GM18511 (cell line): ENCODE measurements at regions not wholly inside any gene's neighbourhood (a gene's known extent, or its start where the extent isn't known, plus 50 kb on each side); places are given as distances from the start of the nearest gene placed in this dataset.
"Not testable (repeated sequence)": the region's sequence is repeated elsewhere in the genome, so short reads cannot be mapped to it uniquely, and the experiment has no call there.

Source experiments
- ATAC-seq: cut with Tn5 transposase; IDR thresholded peaks from one replicate; pipeline ENCODE4 v1.9.1; 2021; ENCODE audit warnings: mild to moderate bottlenecking, moderate library complexity; ENCODE audit not compliant: unreplicated experiment

- no peak for ATAC-seq
Measured at GRCh38 chr20:47963022-47963421, 177.7 kb upstream of the SULF2 start.

DNA sequence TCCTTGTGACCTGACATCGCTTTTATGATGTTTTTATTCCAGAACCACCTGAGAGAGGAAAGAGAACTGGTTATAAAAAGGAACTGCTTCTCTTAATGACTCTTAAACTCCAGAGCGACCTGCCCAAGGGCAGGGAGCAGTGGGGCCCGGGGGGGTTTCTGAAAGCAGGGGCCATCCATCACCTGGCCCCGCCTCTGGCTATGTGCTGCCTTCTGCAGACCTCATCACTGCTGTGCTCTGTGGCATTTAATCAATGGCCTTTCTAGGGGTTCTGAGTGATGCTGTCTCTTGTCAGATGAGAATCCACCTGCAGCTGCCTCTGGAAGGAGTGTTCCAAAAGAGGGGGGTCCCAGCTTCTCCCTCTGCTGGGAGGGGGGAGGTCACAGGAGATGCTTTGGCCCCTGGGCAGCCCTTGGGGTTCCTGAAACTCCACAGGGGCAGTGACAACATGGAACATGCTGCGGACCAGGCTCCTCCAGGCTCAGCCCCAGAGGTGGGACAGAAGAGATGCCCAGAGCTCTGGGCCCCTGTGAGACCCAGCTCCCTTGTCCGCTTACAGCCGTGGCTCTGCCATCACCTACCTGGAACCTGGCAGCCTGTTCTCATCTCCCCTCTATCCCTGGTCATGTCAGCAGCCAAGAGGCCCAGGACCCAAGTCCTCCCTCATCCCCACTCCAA lies 177.1 kb upstream of the SULF2 start:
- no peak for ATAC-seq

- no peak for ATAC-seq
Measured at GRCh38 chr20:47960769-47961541, 175.7 kb upstream of the SULF2 start.

GRCh38 chr20:47960277-47960676 lies 175.0 kb upstream of the SULF2 start:
- no peak for ATAC-seq

GRCh38 chr20:47957989-47958801 lies 172.9 kb upstream of the SULF2 start:
- not testable (repeated sequence) for ATAC-seq

DNA sequence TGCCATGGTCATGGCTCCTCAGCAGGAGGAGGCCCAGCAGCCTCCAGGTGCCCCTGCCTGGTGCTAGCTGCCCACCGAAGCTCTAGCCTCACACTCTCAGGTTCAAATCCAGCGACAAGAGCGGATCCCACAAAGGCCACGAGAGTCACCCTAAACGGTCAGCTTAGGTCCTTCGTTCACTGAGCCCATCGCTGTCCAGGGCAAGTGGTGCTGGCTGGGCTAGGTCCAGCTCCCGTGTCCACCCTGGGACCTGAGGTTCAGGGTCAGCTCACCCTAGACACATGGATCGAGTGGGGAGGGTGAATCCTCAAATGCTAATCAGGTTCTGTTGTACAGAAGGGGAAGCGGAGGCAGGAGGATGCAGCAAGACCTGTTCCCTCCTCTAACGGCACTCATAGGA lies 171.9 kb upstream of the SULF2 start:
- ATAC-seq, result no peak

DNA sequence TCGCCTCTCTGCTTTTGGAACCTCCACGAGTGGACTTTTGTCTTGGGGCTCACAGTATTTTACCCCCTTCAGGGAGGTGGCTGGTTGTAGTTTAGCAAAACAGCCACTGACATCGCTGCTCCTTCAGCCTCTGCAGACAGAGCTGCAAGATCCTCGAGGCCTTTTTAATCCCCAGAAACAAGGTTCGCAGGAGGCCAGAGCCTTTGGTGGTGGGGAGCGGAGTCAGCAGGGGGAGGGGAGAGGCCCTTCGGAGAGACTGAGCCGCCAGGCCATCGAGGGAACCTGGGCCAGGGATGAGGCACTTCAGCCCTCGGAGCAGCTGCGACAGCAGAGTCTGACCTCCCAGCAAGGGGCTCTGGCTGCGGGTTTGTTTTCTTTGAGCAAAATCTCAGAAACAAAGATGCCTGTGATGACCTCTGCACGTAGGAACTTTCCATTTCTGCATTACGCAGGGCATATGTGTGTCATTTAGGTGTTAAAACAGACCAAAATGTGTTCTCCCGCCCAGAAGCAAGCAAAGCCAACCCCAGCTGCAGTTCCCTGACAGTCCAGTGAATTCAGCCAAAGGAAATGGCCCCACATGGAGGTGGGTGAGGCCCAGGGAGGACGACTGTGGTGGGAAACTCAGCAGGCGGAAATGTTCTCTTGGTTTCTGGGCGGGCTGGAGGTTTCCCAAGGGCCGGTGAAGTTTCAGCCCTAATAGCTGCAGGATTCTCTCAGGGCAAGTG lies 171.2 kb upstream of the SULF2 start:
- no peak for ATAC-seq

DNA sequence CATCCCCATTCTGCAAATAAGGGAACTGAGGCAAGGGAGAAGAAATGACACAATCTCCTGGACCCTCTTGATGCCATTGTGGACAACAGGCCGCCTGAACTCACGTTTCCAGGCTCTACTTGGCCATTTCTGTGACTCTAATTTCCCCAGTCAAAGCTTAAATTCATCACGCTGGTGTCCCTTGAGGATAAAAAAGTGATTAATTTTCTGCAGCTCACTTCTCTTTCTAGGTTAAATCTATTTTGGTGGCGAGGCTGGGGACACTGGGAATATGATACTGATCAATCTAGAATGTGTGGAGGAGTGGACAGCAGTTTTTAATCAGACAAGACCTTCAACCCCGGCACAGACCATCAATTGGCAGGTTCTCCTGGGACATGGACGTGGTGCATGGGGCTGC lies 168.2 kb upstream of the SULF2 start:
- no peak for ATAC-seq

- ATAC-seq, result no peak
Measured at GRCh38 chr20:47952023-47952564, 166.8 kb upstream of the SULF2 start.

DNA sequence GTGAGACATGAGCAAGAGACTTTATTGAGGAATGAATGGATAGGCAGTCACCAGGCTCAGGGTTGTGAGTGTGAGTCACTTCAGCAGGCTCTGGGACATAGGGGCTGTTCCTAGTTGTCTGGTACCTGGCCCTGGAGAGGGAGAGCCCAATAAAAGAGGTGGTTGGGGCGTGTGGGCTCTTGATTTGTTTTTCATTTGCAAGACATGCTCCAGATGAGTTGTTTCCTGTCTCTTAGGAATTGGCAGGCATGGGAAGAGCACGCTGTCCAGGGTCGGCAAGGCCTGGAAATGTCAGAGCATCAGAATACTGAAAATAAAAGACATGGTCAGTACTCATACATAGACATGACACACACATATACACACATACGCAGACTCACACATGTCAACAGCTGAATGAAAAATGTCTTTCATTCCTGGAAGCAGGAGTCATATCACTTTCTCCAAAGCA lies 166.3 kb upstream of the SULF2 start:
- ATAC-seq, result no peak

GRCh38 chr20:47950913-47951283 lies 165.6 kb upstream of the SULF2 start:
- ATAC-seq, result no peak

GRCh38 chr20:47950124-47950912 lies 165.0 kb upstream of the SULF2 start:
- ATAC-seq, result no peak

- ATAC-seq, result no peak
Measured at GRCh38 chr20:47949230-47949629, 163.9 kb upstream of the SULF2 start.

DNA sequence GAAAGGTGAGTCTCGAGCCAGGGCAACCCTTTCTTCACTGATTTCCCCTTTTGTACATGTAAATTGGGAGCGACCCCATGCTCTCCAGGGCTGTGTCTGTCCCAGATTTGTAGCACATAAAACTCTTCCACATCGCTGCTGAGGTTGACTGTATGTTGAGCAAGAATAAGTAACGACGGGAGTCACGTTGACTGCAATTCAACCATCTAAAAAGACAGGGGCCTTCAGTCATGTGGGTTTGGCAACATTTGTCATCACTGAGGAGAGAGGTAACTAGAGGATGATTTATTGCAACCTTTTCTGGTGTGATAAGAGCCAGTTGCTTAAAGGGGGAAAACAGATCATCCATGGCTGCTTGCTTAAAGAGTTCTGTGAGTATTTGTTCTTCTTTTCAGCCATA lies 159.4 kb upstream of the SULF2 start:
- ATAC-seq, result no peak

GRCh38 chr20:47941869-47942268 lies 156.6 kb upstream of the SULF2 start:
- ATAC-seq, result no peak

- no peak for ATAC-seq
Measured at GRCh38 chr20:47940101-47940813, 155.0 kb upstream of the SULF2 start.

GRCh38 chr20:47936612-47937011 lies 151.3 kb upstream of the SULF2 start:
- ATAC-seq, result no peak

DNA sequence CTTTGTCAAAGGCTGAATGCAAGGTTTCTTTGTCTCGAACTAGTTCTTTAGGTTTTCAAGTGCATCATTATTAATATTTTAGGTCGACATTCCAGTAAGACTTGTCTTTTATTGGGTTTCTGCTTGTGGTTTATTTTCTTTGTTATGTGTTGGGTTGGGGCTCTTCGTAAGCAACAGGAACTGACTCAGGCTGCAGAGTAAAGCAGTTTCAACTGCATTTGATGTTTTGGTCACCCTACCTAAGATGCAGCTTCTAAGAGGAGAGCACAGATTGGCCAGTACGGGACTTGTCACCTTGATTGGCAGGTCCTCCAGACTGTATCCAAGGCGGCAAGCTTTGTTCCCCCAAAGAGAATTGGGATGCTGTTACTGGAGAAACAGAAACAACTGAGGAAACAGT lies 149.5 kb upstream of the SULF2 start:
- ATAC-seq, result no peak

DNA sequence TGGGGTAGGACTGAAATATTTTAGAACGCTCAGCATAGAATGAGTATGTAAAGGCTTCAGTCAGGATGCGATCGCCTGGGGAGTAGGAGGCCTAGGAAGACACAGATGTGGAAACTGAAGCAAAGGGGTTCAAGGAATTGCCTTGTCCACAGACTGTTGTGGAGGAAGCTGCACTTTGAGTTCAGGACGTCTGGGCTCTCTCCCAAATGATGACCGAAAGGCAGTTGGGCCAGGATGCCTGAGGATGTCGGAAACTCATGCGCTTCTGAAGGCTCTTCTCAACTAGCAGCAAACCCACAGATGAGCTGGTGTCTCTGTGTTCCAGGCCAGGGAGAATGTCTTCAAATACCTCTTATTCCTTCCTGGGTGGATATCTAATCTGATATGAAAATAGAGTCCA lies 146.2 kb upstream of the SULF2 start:
- ATAC-seq, result no peak
